IPS-NIHi11 (cell line): ENCODE measurements at regions not wholly inside any gene's neighbourhood (a gene's known extent, or its start where the extent isn't known, plus 50 kb on each side); places are given as distances from the start of the nearest gene placed in this dataset.
A peak's percentile ranks its signal among the peaks of the same experiment; 100 is the strongest.

Experiments used
- DNase-seq: peaks from one replicate; pipeline ENCODE4 v3.0.0; 2012; ENCODE audit warnings: mixed read lengths, low spot score

- no peak for DNase-seq
Observed at GRCh38 chr6:166693880-166694279, 66.8 kb upstream of the RPS6KA2 start.

- DNase-seq: no peak
Observed at GRCh38 chr6:166692723-166693302, 65.8 kb upstream of the RPS6KA2 start.

- DNase-seq: no peak
Observed at GRCh38 chr6:166691746-166692145, 64.7 kb upstream of the RPS6KA2 start.

GRCh38 chr6:166691199-166691598 lies 64.1 kb upstream of the RPS6KA2 start:
- DNase-seq: no peak

GRCh38 chr6:166689687-166690086 lies 62.6 kb upstream of the RPS6KA2 start:
- no peak for DNase-seq

GRCh38 chr6:166688901-166689300 lies 61.9 kb upstream of the RPS6KA2 start:
- DNase-seq: no peak

GRCh38 chr6:166687879-166688205 lies 60.8 kb upstream of the RPS6KA2 start:
- DNase-seq: peak; percentile 70

GRCh38 chr6:166687070-166687878 lies 60.2 kb upstream of the RPS6KA2 start:
- no peak for DNase-seq

- DNase-seq: no peak
Observed at GRCh38 chr6:166686317-166686716, 59.3 kb upstream of the RPS6KA2 start.

GRCh38 chr6:166684866-166685265 lies 57.8 kb upstream of the RPS6KA2 start:
- DNase-seq: no peak

- no peak for DNase-seq
Observed at GRCh38 chr6:166684170-166684569, 57.1 kb upstream of the RPS6KA2 start.

- no peak for DNase-seq
Observed at GRCh38 chr6:166683477-166683876, 56.4 kb upstream of the RPS6KA2 start.

- no peak for DNase-seq
Observed at GRCh38 chr6:166679566-166679965, 52.5 kb upstream of the RPS6KA2 start.

GRCh38 chr6:166678426-166678825 lies 51.4 kb upstream of the RPS6KA2 start:
- DNase-seq: no peak

GRCh38 chr6:166677941-166678340 lies 50.9 kb upstream of the RPS6KA2 start:
- no peak for DNase-seq
